IMR-90 (cell line): ENCODE measurements at regions not wholly inside any gene's neighbourhood (a gene's known extent, or its start where the extent isn't known, plus 50 kb on each side); places are given as distances from the start of the nearest gene placed in this dataset.

ENCODE experiments used
- ATAC-seq: fragments of 200-7000 bp; cut with Tn5 transposase; 2 replicates; pipeline ENCODE4 v1.9.1; 2020; ENCODE audit warnings: low read depth, mild to moderate bottlenecking, moderate library complexity
- BruUV-seq: library from RNA; stranded (reverse); fragments of 400-500 nt; replicated peaks from 2 replicates; lab custom pipeline; 2021; lab: Mats Ljungman, UMichigan
- CTCF ChIA-PET: fragments of 300-600 bp; formaldehyde crosslinking; extraction: SDS; loops from one replicate; lab custom pipeline; 2021; ENCODE audit warnings: antibody characterized with exemption; lab: Yijun Ruan, JAX
- POLR2A ChIA-PET: fragments of 300-600 bp; sonication (Branson Sonifier 250); formaldehyde crosslinking; loops from one replicate; lab custom pipeline; 2022; ENCODE audit warnings: antibody characterized with exemption; ENCODE audit not compliant: unreplicated experiment; lab: Charles Lee
- DNase-seq: peaks from one replicate; pipeline ENCODE4 v3.0.0; 2013
- H2AFZ ChIP-seq: replicated peaks from 2 replicates; pipeline ENCODE3; 2013; ENCODE audit warnings: low read length, mild to moderate bottlenecking; ENCODE audit not compliant: poor library complexity
- H2AK5ac ChIP-seq: 2 replicates; pipeline ENCODE4 v1.6.1; 2013; ENCODE audit warnings: low read depth, low read length, inconsistent platforms
- H2AK9ac ChIP-seq: replicated peaks from 2 replicates; pipeline ENCODE3; 2013; ENCODE audit warnings: mild to moderate bottlenecking, low read depth, low read length, moderate library complexity; ENCODE audit not compliant: poor library complexity
- H2BK120ac ChIP-seq: 2 replicates; pipeline ENCODE4 v1.6.1; 2013; ENCODE audit warnings: low read depth, low read length, inconsistent platforms
- H2BK15ac ChIP-seq: 3 replicates; pipeline ENCODE4 v1.6.1; 2013; ENCODE audit warnings: low read depth, low read length, inconsistent platforms
- H2BK20ac ChIP-seq: 2 replicates; pipeline ENCODE4 v1.6.1; 2013; ENCODE audit warnings: low read depth, mild to moderate bottlenecking, inconsistent platforms, low read length, moderate library complexity
- H2BK5ac ChIP-seq: 2 replicates; pipeline ENCODE4 v1.6.1; 2013; ENCODE audit warnings: mild to moderate bottlenecking, low read depth, low read length, inconsistent platforms; ENCODE audit not compliant: poor library complexity, severe bottlenecking
- H3K14ac ChIP-seq: replicated peaks from 2 replicates; pipeline ENCODE4 v1.6.1; 2013; ENCODE audit warnings: low read depth, low read length, inconsistent platforms
- H3K18ac ChIP-seq: 2 replicates; pipeline ENCODE4 v1.6.1; 2013; ENCODE audit warnings: low read depth, low read length, control low read depth
- H3K23ac ChIP-seq: 2 replicates; pipeline ENCODE4 v1.6.1; 2013; ENCODE audit warnings: low read depth, low read length, inconsistent platforms
- H3K27ac ChIP-seq: 2 replicates; pipeline ENCODE4 v1.5.1; 2013; ENCODE audit warnings: mild to moderate bottlenecking, control low read depth, low read length; ENCODE audit not compliant: insufficient read depth
- H3K27me3 ChIP-seq: 2 replicates; pipeline ENCODE4 v1.6.1; 2013; ENCODE audit warnings: low read length; ENCODE audit not compliant: control insufficient read depth, insufficient read depth
- H3K36me3 ChIP-seq: 2 replicates; pipeline ENCODE4 v1.6.1; 2013; ENCODE audit warnings: low read length, mixed read lengths; ENCODE audit not compliant: control insufficient read depth, insufficient read depth
- H3K4ac ChIP-seq: 2 replicates; pipeline ENCODE4 v1.6.1; 2013; ENCODE audit warnings: low read depth, low read length, inconsistent platforms
- H3K4me1 ChIP-seq: 2 replicates; pipeline ENCODE4 v1.6.1; 2013; ENCODE audit warnings: low read length, mixed read lengths; ENCODE audit not compliant: control insufficient read depth, insufficient read depth
- H3K4me2 ChIP-seq: 2 replicates; pipeline ENCODE4 v1.6.1; 2013; ENCODE audit warnings: low read depth, mild to moderate bottlenecking, control low read depth, low read length, moderate library complexity
- H3K4me3 ChIP-seq: 2 replicates; pipeline ENCODE4 v1.5.1; 2013; ENCODE audit warnings: low read depth, mild to moderate bottlenecking, control low read depth, low read length, moderate library complexity; ENCODE audit not compliant: insufficient read depth
- H3K56ac ChIP-seq: 2 replicates; pipeline ENCODE4 v1.6.1; 2013; ENCODE audit warnings: low read length, inconsistent platforms; ENCODE audit not compliant: insufficient read depth; ENCODE audit errors: extremely low read depth
- H3K79me1 ChIP-seq, 2 experiments: 2 replicates each; pipeline ENCODE4 v1.6.1; 2013; ENCODE audit warnings: low read length in 2 of 2, inconsistent platforms in 1 of 2, low read depth in 1 of 2
- H3K9ac ChIP-seq: 2 replicates; pipeline ENCODE4 v1.6.1; 2013; ENCODE audit warnings: low read depth, low read length, control low read depth
- H3K9me1 ChIP-seq: 2 replicates; pipeline ENCODE4 v1.6.1; 2013; ENCODE audit warnings: low read length, inconsistent platforms; ENCODE audit not compliant: insufficient read depth
- H3K9me3 ChIP-seq: 2 replicates; pipeline ENCODE4 v1.6.1; 2013; ENCODE audit warnings: low read length; ENCODE audit not compliant: control insufficient read depth, insufficient read depth
- H4K20me1 ChIP-seq: 2 replicates; pipeline ENCODE4 v1.6.1; 2013; ENCODE audit warnings: low read length, inconsistent platforms; ENCODE audit not compliant: insufficient read depth
- H4K5ac ChIP-seq: 2 replicates; pipeline ENCODE4 v1.6.1; 2013; ENCODE audit warnings: mild to moderate bottlenecking, low read depth, low read length, control low read depth
- H4K8ac ChIP-seq, 2 experiments: 2 replicates each; pipeline ENCODE4 v1.6.1; 2013; ENCODE audit warnings: low read depth in 2 of 2, low read length in 2 of 2, control low read depth in 1 of 2, inconsistent platforms in 1 of 2
- H4K91ac ChIP-seq: 2 replicates; pipeline ENCODE4 v1.6.1; 2013; ENCODE audit warnings: low read depth, low read length, inconsistent platforms; ENCODE audit not compliant: insufficient read depth
- BHLHE40 ChIP-seq: fragments of 150-350 bp; IDR thresholded peaks from 2 replicates; pipeline ENCODE4 v1.6.1; 2016; ENCODE audit warnings: mild to moderate bottlenecking, low read depth, low read length
- CEBPB ChIP-seq: IDR thresholded peaks from 2 replicates; pipeline ENCODE4 v1.6.1; 2012; ENCODE audit warnings: low read depth, low read length, improper control_type of control experiment
- MAFK ChIP-seq: IDR thresholded peaks from 2 replicates; pipeline ENCODE4 v1.6.1; 2012; ENCODE audit warnings: low read depth, low read length, improper control_type of control experiment
- MAZ ChIP-seq: IDR thresholded peaks from 2 replicates; pipeline ENCODE4 v1.6.1; 2012; ENCODE audit warnings: low read depth, mild to moderate bottlenecking, low read length, improper control_type of control experiment, moderate library complexity, borderline replicate concordance
- RFX5 ChIP-seq: IDR thresholded peaks from 2 replicates; pipeline ENCODE4 v1.8.0; 2012; ENCODE audit warnings: low read depth, mild to moderate bottlenecking, low read length, moderate library complexity
- WGBS, 2 experiments: methylation state at CpG; one replicate each; pipeline versions ENCODE4 v1.1.5 to v1.1.7; 2013; ENCODE audit warnings: missing lambda C conversion rate in 2 of 2; ENCODE audit not compliant: insufficient read length in 1 of 2; ENCODE audit errors: extremely low coverage in 2 of 2; 5-methylcytosine and 5-hydroxymethylcytosine counted together
- dilution Hi-C: fragments of 300-500 bp; cut with HindIII; formaldehyde crosslinking; loops from one replicate; pipeline ENCODE4 v1.14.3; 2018; ENCODE audit warnings: low sequenced_read_pairs; ENCODE audit not compliant: unreplicated experiment
- in situ Hi-C: fragments of 300-500 bp; cut with MboI; formaldehyde crosslinking; loops from 3 replicates; pipeline ENCODE4 v1.14.3; 2019; ENCODE audit warnings: low sequenced_read_pairs, inconsistent platforms, mixed read lengths
- intact Hi-C: fragments of 100-400 bp; cut with micrococcal nuclease; formaldehyde crosslinking; loops from 2 replicates; pipeline ENCODE4 v1.10.0; 2022
- TF ChIP-seq, protein P1 (sequence below): fragments of 150-350 bp; IDR thresholded peaks from 2 replicates; pipeline ENCODE4 v1.6.1; 2016; ENCODE audit warnings: low read depth, mild to moderate bottlenecking, low read length, moderate library complexity, borderline replicate concordance

DNA sequence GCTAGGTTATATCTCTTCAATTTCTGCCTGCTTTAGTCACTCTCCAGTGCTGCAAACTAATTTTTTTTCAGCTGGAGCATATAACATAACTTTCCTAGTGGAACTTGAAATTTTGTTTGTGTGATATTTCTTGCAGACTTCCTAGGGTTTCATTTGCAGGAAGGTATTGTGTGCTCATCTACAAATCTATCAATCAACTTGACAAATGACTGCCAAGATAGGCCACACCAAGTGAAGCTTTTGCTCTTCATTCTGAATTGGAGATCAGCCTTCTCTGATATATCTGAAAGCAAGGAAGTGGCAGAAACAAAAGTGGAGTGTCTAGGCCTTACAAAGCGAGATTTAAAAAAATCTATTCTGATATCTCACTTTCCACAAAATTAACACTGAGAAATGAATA, 551.1 kb upstream of the LRFN5 start:
- no peak overlapping the region for H3K23ac ChIP-seq
- H3K9me3 ChIP-seq, result no peaks in the 10 kb centered on the region
- ChIA-PET CTCF (no interaction called here), POLR2A (no interaction called here)
- no peaks in the 10 kb centered on the region for H4K20me1 ChIP-seq
- H2BK15ac ChIP-seq, result no peak overlapping the region
- no peak overlapping the region for H2BK5ac ChIP-seq
- DNase-seq (no peak), ATAC-seq (no peak)
- no peak overlapping the region for H3K18ac ChIP-seq
- no peaks in the 10 kb centered on the region for H3K79me1 ChIP-seq
- no peak overlapping the region for H3K27ac ChIP-seq
- no peak overlapping the region for H2BK120ac ChIP-seq
- no peak overlapping the region for H4K5ac ChIP-seq
- no peak for TF ChIP-seq MAZ
- TF ChIP-seq CEBPB, result no peak
- TF ChIP-seq BHLHE40, result no peak
- TF ChIP-seq, protein P1, sequence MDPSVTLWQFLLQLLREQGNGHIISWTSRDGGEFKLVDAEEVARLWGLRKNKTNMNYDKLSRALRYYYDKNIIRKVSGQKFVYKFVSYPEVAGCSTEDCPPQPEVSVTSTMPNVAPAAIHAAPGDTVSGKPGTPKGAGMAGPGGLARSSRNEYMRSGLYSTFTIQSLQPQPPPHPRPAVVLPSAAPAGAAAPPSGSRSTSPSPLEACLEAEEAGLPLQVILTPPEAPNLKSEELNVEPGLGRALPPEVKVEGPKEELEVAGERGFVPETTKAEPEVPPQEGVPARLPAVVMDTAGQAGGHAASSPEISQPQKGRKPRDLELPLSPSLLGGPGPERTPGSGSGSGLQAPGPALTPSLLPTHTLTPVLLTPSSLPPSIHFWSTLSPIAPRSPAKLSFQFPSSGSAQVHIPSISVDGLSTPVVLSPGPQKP, result no peak
- no peak for TF ChIP-seq MAFK
- no peak for TF ChIP-seq RFX5
- no peak overlapping the region for H3K4me3 ChIP-seq
- in situ Hi-C loops, result no loop called here
- no peak overlapping the region for H4K8ac ChIP-seq
- H3K4ac ChIP-seq, result no peak overlapping the region
- WGBS, 2 experiments, result no CpG with 5 or more reads among the region's 1 CpG
- no peak overlapping the region for H3K9ac ChIP-seq
- no peak overlapping the region for H2AK9ac ChIP-seq
- H3K36me3 ChIP-seq, result no peaks in the 10 kb centered on the region
- H3K4me1 ChIP-seq, result no peaks in the 10 kb centered on the region
- H3K14ac ChIP-seq, result no peak overlapping the region
- no peak overlapping the region for H3K4me2 ChIP-seq
- no TSS peak for BruUV-seq
- intact Hi-C loops, result no loop called here
- no peak overlapping the region for H3K56ac ChIP-seq
- dilution Hi-C loops, result no loop called here
- no peak overlapping the region for H2BK20ac ChIP-seq
- no peak overlapping the region for H2AK5ac ChIP-seq
- no peak overlapping the region for H2AFZ ChIP-seq
- no peak overlapping the region for H4K91ac ChIP-seq
- no peaks in the 10 kb centered on the region for H3K9me1 ChIP-seq
- H3K27me3 ChIP-seq, result no peaks in the 10 kb centered on the region
